ENCODE measurements at regions not wholly inside any gene's neighbourhood (a gene's known extent, or its start where the extent isn't known, plus 50 kb on each side); places are given as distances from the start of the nearest gene placed in this dataset.

- no peak for TF ChIP-seq CTCF (conservative IDR thresholded peaks at IDR 0.05; ENCODE audit: control insufficient read depth, insufficient read depth, low read depth, low read length)
Observed at GRCh38 chr16:54477714-54478113, 191.1 kb upstream of the IRX3 start.

GRCh38 chr16:54475019-54475601 is 188.5 kb upstream of the IRX3 start:
- no peak for DNase-seq (ENCODE audit: low read depth)
- no peak overlapping the region for H3K4me3 ChIP-seq (ENCODE audit: control insufficient read depth, low read depth, low read length)
- TF ChIP-seq CTCF (conservative IDR thresholded peaks at IDR 0.05; ENCODE audit: control insufficient read depth, insufficient read depth, low read depth, low read length): no peak

More at GRCh38 chr16:54477714-54478113, 191.1 kb upstream of the IRX3 start:
- no peak for DNase-seq (ENCODE audit: low read depth)
- no peak overlapping the region for H3K4me3 ChIP-seq (ENCODE audit: control insufficient read depth, low read depth, low read length)

GRCh38 chr16:54473226-54473993 is 186.8 kb upstream of the IRX3 start:
- H3K4me3 ChIP-seq (ENCODE audit: control insufficient read depth, low read depth, low read length): no peak overlapping the region
- TF ChIP-seq CTCF (conservative IDR thresholded peaks at IDR 0.05; ENCODE audit: control insufficient read depth, insufficient read depth, low read depth, low read length): no peak
- DNase-seq (ENCODE audit: low read depth): peak; percentile 44

GRCh38 chr16:54467398-54467797 is 180.8 kb upstream of the IRX3 start:
- no peak for DNase-seq (ENCODE audit: low read depth)
- TF ChIP-seq CTCF (conservative IDR thresholded peaks at IDR 0.05; ENCODE audit: control insufficient read depth, insufficient read depth, low read depth, low read length): no peak

GRCh38 chr16:54466233-54466632 is 179.6 kb upstream of the IRX3 start:
- H3K4me3 ChIP-seq (ENCODE audit: control insufficient read depth, low read depth, low read length): no peak overlapping the region
- TF ChIP-seq CTCF (conservative IDR thresholded peaks at IDR 0.05; ENCODE audit: control insufficient read depth, insufficient read depth, low read depth, low read length): no peak
- DNase-seq (ENCODE audit: low read depth): no peak

More at GRCh38 chr16:54467398-54467797, 180.8 kb upstream of the IRX3 start:
- H3K4me3 ChIP-seq (ENCODE audit: control insufficient read depth, low read depth, low read length): no peak overlapping the region

- DNase-seq (ENCODE audit: low read depth): no peak
- H3K4me3 ChIP-seq (ENCODE audit: control insufficient read depth, low read depth, low read length): no peak overlapping the region
- no peak for TF ChIP-seq CTCF (conservative IDR thresholded peaks at IDR 0.05; ENCODE audit: control insufficient read depth, insufficient read depth, low read depth, low read length)
Observed at GRCh38 chr16:54465063-54465462, 178.5 kb upstream of the IRX3 start.
